Upper lobe of right lung (tissue), 1 donor: ENCODE measurements at regions not wholly inside any gene's neighbourhood (a gene's known extent, or its start where the extent isn't known, plus 50 kb on each side); places are given as distances from the start of the nearest gene placed in this dataset.

Source experiments
- ATAC-seq: fragments of 200-7000 bp; cut with Tn5 transposase; one replicate; pipeline ENCODE4 v1.9.1; 2020; ENCODE audit warnings: mild to moderate bottlenecking, moderate library complexity
- DNase-seq: peaks from one replicate; pipeline ENCODE4 v3.0.0-alpha.2; 2020
- H3K27ac ChIP-seq: fragments of 200-600 bp; one replicate; pipeline ENCODE4 v1.8.0; 2022
- H3K27me3 ChIP-seq: fragments of 200-600 bp; one replicate; pipeline ENCODE4 v1.8.0; 2022; ENCODE audit warnings: mild to moderate bottlenecking
- H3K36me3 ChIP-seq: fragments of 200-600 bp; one replicate; pipeline ENCODE4 v1.8.0; 2022
- H3K4me1 ChIP-seq: fragments of 200-600 bp; one replicate; pipeline ENCODE4 v1.8.0; 2022
- H3K4me3 ChIP-seq: fragments of 200-600 bp; one replicate; pipeline ENCODE4 v1.8.0; 2022; ENCODE audit warnings: mild to moderate bottlenecking
- H3K9me3 ChIP-seq: fragments of 200-600 bp; one replicate; pipeline ENCODE4 v1.8.0; 2022
- CTCF ChIP-seq: fragments of 200-600 bp; IDR thresholded peaks from one replicate; pipeline ENCODE4 v1.8.0; 2022; ENCODE audit warnings: antibody characterized with exemption
- intact Hi-C: fragments of 100-400 bp; cut with DNase I; formaldehyde crosslinking; loops from one replicate; pipeline ENCODE4 v1.11.0; 2022
- donor health status: DM: no; HTN: yes; CAD: no; lungs with severe emphysema.

- no peak for ATAC-seq
- no peaks in the 10 kb centered on the region for H3K36me3 ChIP-seq
- H3K27ac ChIP-seq = peak overlapping the region; percentile 87
- peak overlapping the region; percentile 61 for H3K4me3 ChIP-seq
- H3K4me1 ChIP-seq = peaks cover 23% of the 10 kb centered on the region
- no peak for TF ChIP-seq CTCF
- H3K9me3 ChIP-seq = no peaks in the 10 kb centered on the region
- intact Hi-C loops = no loop called here
- H3K27me3 ChIP-seq = peaks cover 19% of the 10 kb centered on the region
- DNase-seq = no peak
These were observed 91.2 kb upstream of the SIRPA start for GRCh38 chr20:1803932-1804501.

DNA sequence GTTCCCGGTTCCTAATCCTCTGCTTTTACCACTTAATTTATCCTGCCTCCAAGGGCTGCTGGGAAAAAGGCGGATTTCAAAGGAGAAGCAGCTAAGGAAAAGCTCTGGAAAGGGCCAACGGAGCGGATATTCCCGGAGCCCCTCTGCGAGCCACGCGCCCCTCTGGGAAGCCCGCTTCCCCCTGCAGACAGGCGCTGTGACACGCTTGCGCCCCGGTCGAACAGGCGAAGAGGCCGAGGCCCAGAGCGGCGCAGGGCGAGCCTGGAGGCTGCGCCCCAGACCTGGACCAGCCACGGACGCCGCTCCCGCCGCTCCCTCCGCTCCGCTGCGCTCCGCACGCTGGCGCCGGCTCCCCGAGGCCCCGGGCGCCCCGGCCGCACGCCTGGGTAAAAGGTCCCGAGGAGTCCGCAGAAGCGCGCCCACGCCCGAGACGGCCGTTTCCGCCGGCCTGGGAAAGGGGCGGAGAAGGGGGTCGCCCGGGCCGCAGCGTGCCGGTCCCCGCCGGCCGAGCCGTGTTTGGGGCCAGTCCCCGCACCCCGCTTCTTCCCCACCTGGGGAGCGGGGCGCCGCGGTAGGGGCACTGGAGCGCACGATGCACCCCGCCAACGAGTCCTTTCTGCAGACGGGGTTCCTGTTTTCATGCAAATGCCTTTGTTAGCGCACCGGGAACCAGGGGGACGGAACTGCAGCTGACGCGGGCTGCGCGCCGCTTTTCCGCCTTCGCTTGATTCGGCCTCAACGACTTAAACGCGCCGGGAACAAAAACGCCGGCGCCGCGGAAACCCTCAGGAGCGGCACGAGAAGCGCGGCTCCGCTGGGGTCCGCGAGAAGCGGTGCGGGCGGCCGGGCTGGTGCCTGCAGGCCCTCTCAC lies 91.9 kb upstream of the SIRPA start:
- intact Hi-C loops = no loop called here
- peaks cover 23% of the 10 kb centered on the region for H3K4me1 ChIP-seq
- no peaks in the 10 kb centered on the region for H3K9me3 ChIP-seq
- peak overlapping the region; percentile 87 for H3K27ac ChIP-seq
- no peaks in the 10 kb centered on the region for H3K36me3 ChIP-seq
- ATAC-seq (peak; percentile 81), DNase-seq (peak; percentile 85)
- peaks cover 19% of the 10 kb centered on the region for H3K27me3 ChIP-seq
- H3K4me3 ChIP-seq = peak overlapping the region; percentile 61
- no peak for TF ChIP-seq CTCF

DNA sequence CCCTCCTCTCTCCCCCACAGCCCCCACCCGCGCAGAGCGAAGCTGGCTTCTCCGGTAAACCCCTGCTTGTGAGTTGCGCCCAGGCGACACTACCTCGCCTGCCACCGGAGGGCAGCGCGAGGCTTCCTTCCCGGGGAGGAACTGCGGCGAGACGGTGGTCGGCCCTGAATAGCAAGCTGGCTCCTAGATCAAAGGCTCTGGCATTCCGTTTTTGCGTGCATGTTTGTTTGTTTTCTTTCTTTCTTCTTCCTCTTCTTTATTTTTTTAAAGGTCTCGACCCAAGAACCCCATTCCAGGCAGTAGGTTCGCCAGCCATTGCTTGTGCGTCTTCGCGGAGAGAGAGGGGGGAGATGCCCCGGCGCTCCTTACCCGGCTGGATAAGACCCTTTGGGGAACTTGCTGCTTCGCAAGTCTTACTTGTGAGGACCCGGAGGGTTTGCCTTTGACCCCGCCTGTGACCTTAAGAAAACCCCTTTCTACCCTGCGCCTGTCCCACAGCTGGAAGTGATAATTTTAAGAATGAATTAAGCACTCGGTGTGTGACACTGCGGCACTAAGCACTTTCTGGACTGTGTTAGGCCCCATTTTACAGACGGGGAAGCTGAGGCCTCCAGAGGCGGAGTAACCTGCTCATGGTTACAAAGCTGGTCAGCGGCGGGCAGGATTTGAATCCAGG lies 92.7 kb upstream of the SIRPA start:
- peak; percentile 77 for ATAC-seq
- DNase-seq = peak; percentile 86
- intact Hi-C loops = no loop called here
- no peaks in the 10 kb centered on the region for H3K36me3 ChIP-seq
- H3K27me3 ChIP-seq = peaks cover 19% of the 10 kb centered on the region
- peaks cover 23% of the 10 kb centered on the region for H3K4me1 ChIP-seq
- TF ChIP-seq CTCF = peak; percentile 60
- peak overlapping the region; percentile 61 for H3K4me3 ChIP-seq
- H3K27ac ChIP-seq = peak overlapping the region; percentile 87
- no peaks in the 10 kb centered on the region for H3K9me3 ChIP-seq

- H3K27me3 ChIP-seq = peaks cover 19% of the 10 kb centered on the region
- no peak for TF ChIP-seq CTCF
- DNase-seq = no peak
- peak overlapping the region; percentile 87 for H3K27ac ChIP-seq
- H3K36me3 ChIP-seq = no peaks in the 10 kb centered on the region
- ATAC-seq = no peak
- no peaks in the 10 kb centered on the region for H3K9me3 ChIP-seq
- peaks cover 23% of the 10 kb centered on the region for H3K4me1 ChIP-seq
- peak overlapping the region; percentile 61 for H3K4me3 ChIP-seq
- intact Hi-C loops = no loop called here
These were observed 93.3 kb upstream of the SIRPA start for GRCh38 chr20:1801929-1802306.

DNA sequence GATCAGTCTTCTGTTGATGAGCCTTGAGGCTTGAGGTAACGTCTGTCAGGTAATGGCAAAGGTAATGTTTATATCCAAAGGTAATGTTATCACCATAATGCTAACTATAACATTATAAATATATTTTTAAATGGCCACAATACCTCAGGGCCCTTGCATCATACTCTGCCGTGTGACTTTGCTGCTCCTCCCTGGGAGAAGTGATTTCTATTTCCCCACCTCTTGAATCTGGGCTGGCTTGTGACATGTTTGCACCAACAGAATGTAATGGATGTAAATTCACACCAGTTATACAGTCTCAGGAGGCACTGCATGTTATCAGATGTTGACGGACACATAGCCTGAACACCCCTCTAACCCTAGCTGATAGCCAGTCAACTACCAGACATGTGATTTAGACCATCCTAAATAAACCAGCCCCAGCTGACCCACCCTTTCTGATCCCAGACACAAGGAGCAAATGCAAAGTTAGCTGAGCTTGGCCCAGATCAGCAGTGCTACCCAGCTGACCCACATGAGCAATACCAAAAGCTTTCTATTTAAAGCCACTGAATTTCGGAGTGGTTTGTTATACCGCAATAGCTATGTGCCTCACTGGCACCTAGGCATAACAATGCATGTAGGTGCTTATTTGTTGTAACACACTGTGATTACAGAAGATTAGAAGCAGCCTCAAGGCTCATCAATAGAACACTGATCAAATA lies 93.8 kb upstream of the SIRPA start:
- intact Hi-C loops = no loop called here
- TF ChIP-seq CTCF = no peak
- ATAC-seq = no peak

More for the DNA sequence above, 93.8 kb upstream of the SIRPA start:
- no peaks in the 10 kb centered on the region for H3K9me3 ChIP-seq
- peaks cover 19% of the 10 kb centered on the region for H3K27me3 ChIP-seq
- no peak overlapping the region for H3K27ac ChIP-seq
- peaks cover 23% of the 10 kb centered on the region for H3K4me1 ChIP-seq
- H3K4me3 ChIP-seq = no peak overlapping the region
- H3K36me3 ChIP-seq = no peaks in the 10 kb centered on the region
- no peak for DNase-seq
